ENCODE measurements at regions not wholly inside any gene's neighbourhood (a gene's known extent, or its start where the extent isn't known, plus 50 kb on each side); places are given as distances from the start of the nearest gene placed in this dataset.

GRCh38 chr4:10803713-10804343 lies 119.3 kb upstream of the CLNK start:
- intact Hi-C loops (cut with micrococcal nuclease): no loop called here

More at GRCh38 chr4:10803713-10804343, 119.3 kb upstream of the CLNK start:
- no peak for ATAC-seq (ENCODE audit: low read depth)
- H2AFZ ChIP-seq (replicated peaks; ENCODE audit: low read length, poor library complexity): no peak overlapping the region
- in situ Hi-C loops (cut with MboI; ENCODE audit: low sequenced_read_pairs) (loop anchor here (25.0 kb wide), 2 partner anchors 92 to 217 kb away; no protein-coding TSS in a partner anchor), dilution Hi-C loops (cut with HindIII; ENCODE audit: low sequenced_read_pairs, unreplicated experiment) (no loop called here)
- no peak overlapping the region for H3K4me3 ChIP-seq (ENCODE audit: insufficient read depth, low read depth, low read length)
- TF ChIP-seq ELK1 (IDR thresholded peaks at IDR 0.05; ENCODE audit: borderline replicate concordance, low read depth, low read length): no peak
- no peak for TF ChIP-seq NFE2L2 (IDR thresholded peaks at IDR 0.05; ENCODE audit: low read depth, low read length)
- no peak for TF ChIP-seq CHD1 (IDR thresholded peaks at IDR 0.05; ENCODE audit: low read depth, low read length)
- no peak for TF ChIP-seq RFX5 (IDR thresholded peaks at IDR 0.05; ENCODE audit: low read depth, low read length)
- no peak overlapping the region for H3K4me2 ChIP-seq (ENCODE audit: low read depth, low read length)
- H3K36me3 ChIP-seq (ENCODE audit: control insufficient read depth, insufficient read depth, low read length): no peaks in the 10 kb centered on the region
- no peak overlapping the region for H2BK15ac ChIP-seq (ENCODE audit: low read depth, low read length)
- no peak overlapping the region for H4K5ac ChIP-seq (ENCODE audit: low read depth, low read length)
- H3K14ac ChIP-seq (replicated peaks; ENCODE audit: low read depth, low read length): no peak overlapping the region
- no peaks in the 10 kb centered on the region for H3K9me3 ChIP-seq (ENCODE audit: control insufficient read depth, insufficient read depth, low read length)
- H3K56ac ChIP-seq (ENCODE audit: extremely low read depth, insufficient read depth, low read length): no peak overlapping the region
- no peak overlapping the region for H3K23ac ChIP-seq (ENCODE audit: low read depth, low read length)
- peaks cover 2% of the 10 kb centered on the region; the same call in 1 of the 2 replicates for H3K27me3 ChIP-seq (ENCODE audit: control insufficient read depth, insufficient read depth, low read length)
- no peaks in the 10 kb centered on the region for H3K79me1 ChIP-seq (ENCODE audit: low read depth in 1 of 2, low read length in 2 of 2)
- H3K4me1 ChIP-seq (ENCODE audit: control insufficient read depth, insufficient read depth, low read length): no peaks in the 10 kb centered on the region
- DNase-seq: no peak
- no peak overlapping the region for H2BK120ac ChIP-seq (ENCODE audit: low read depth, low read length)
- no peaks in the 10 kb centered on the region for H4K20me1 ChIP-seq (ENCODE audit: insufficient read depth, low read length)
- no peak overlapping the region for H2BK20ac ChIP-seq (ENCODE audit: low read depth, low read length)
- no peak overlapping the region for H2BK5ac ChIP-seq (ENCODE audit: low read depth, low read length, poor library complexity, severe bottlenecking)
- no CpG with 5 or more reads among the region's 4 CpGs for WGBS, 2 experiments (ENCODE audit: extremely low coverage in 2 of 2, insufficient read length in 1 of 2)
- CTCF ChIA-PET: no interaction called here
- H3K9ac ChIP-seq (ENCODE audit: low read depth, low read length): no peak overlapping the region
- no peaks in the 10 kb centered on the region for H3K9me1 ChIP-seq (ENCODE audit: insufficient read depth, low read length)
- H2AK9ac ChIP-seq (replicated peaks; ENCODE audit: low read depth, low read length, poor library complexity): no peak overlapping the region
- H3K27ac ChIP-seq (ENCODE audit: insufficient read depth, low read length): no peak overlapping the region
- no peak overlapping the region for H4K91ac ChIP-seq (ENCODE audit: insufficient read depth, low read depth, low read length)
- no peak overlapping the region for H3K4ac ChIP-seq (ENCODE audit: low read depth, low read length)
- no peak overlapping the region for H4K8ac ChIP-seq (ENCODE audit: low read depth in 2 of 2, low read length in 2 of 2)
- no peak overlapping the region for H3K18ac ChIP-seq (ENCODE audit: low read depth, low read length)
- H2AK5ac ChIP-seq (ENCODE audit: low read depth, low read length): no peak overlapping the region
- no TSS peak for BruUV-seq (replicated peaks)
- POLR2A ChIA-PET (ENCODE audit: unreplicated experiment): no interaction called here

Measured in IMR-90 (cell line).